CD8-positive, alpha-beta memory T cell (primary cell): ENCODE measurements at regions not wholly inside any gene's neighbourhood (a gene's known extent, or its start where the extent isn't known, plus 50 kb on each side); places are given as distances from the start of the nearest gene placed in this dataset.

ENCODE experiments used
- CTCF ChIA-PET: fragments of 350-600 bp; sonication (Branson Sonifier 250); formaldehyde crosslinking; loops from one replicate; lab custom pipeline; 2021; ENCODE audit warnings: antibody characterized with exemption; lab: Charles Lee
- POLR2A ChIA-PET: fragments of 350-600 bp; sonication (Branson Sonifier 250); formaldehyde crosslinking; loops from one replicate; lab custom pipeline; 2021; ENCODE audit warnings: antibody characterized with exemption; lab: Charles Lee
- DNase-seq, 5 donors: peaks; one replicate each; pipeline versions ENCODE4 v3.0.0 to v3.0.0-alpha.2; 2020 to 2022; ENCODE audit warnings: mixed read lengths in 1 of 5
- H3K27ac ChIP-seq: one replicate; pipeline ENCODE4 v1.7.0; 2013; ENCODE audit warnings: low read depth, mild to moderate bottlenecking, low read length, moderate library complexity
- H3K27me3 ChIP-seq: 2 replicates; pipeline ENCODE4 v1.7.0; 2013; ENCODE audit warnings: low read length, mild to moderate bottlenecking; ENCODE audit not compliant: insufficient read depth, poor library complexity, severe bottlenecking
- H3K36me3 ChIP-seq: 2 replicates; pipeline ENCODE4 v1.7.0; 2013; ENCODE audit warnings: mild to moderate bottlenecking, low read length, moderate library complexity; ENCODE audit not compliant: insufficient read depth
- H3K4me1 ChIP-seq: 2 replicates; pipeline ENCODE4 v1.7.0; 2013; ENCODE audit warnings: mild to moderate bottlenecking, low read length, moderate library complexity; ENCODE audit not compliant: insufficient read depth
- H3K4me3 ChIP-seq: 2 replicates; pipeline ENCODE4 v1.7.0; 2013; ENCODE audit warnings: mild to moderate bottlenecking, low read length
- H3K9me3 ChIP-seq: 2 replicates; pipeline ENCODE4 v1.7.0; 2013; ENCODE audit warnings: mild to moderate bottlenecking, low read length
- H3K27ac Mint-ChIP-seq, 8 donors: one replicate each; pipeline ENCODE4 v1.8.0; 2020 to 2021; ENCODE audit warnings: mixed read lengths in 8 of 8, mild to moderate bottlenecking in 6 of 8, inconsistent platforms in 3 of 8, moderate library complexity in 3 of 8
- H3K27me3 Mint-ChIP-seq, 2 donors: one replicate each; pipeline ENCODE4 v1.8.0; 2020 to 2021; ENCODE audit warnings: mixed read lengths in 2 of 2, mild to moderate bottlenecking in 1 of 2, moderate library complexity in 1 of 2
- H3K36me3 Mint-ChIP-seq, 3 donors: one replicate each; pipeline ENCODE4 v1.8.0; 2020 to 2021; ENCODE audit warnings: mixed read lengths in 3 of 3, inconsistent platforms in 1 of 3, mild to moderate bottlenecking in 1 of 3
- H3K4me1 Mint-ChIP-seq, 3 donors: one replicate each; pipeline ENCODE4 v1.8.0; 2020 to 2021; ENCODE audit warnings: mixed read lengths in 3 of 3, inconsistent platforms in 1 of 3, mild to moderate bottlenecking in 1 of 3
- H3K4me3 Mint-ChIP-seq, 7 donors: one replicate each; pipeline ENCODE4 v1.8.0; 2020 to 2021; ENCODE audit warnings: mixed read lengths in 7 of 7, mild to moderate bottlenecking in 6 of 7, moderate library complexity in 4 of 7, inconsistent platforms in 2 of 7
- H3K9me3 Mint-ChIP-seq, 5 donors: one replicate each; pipeline ENCODE4 v1.8.0; 2020 to 2022; ENCODE audit warnings: mixed read lengths in 5 of 5, mild to moderate bottlenecking in 3 of 5, moderate library complexity in 2 of 5, inconsistent platforms in 1 of 5

DNA sequence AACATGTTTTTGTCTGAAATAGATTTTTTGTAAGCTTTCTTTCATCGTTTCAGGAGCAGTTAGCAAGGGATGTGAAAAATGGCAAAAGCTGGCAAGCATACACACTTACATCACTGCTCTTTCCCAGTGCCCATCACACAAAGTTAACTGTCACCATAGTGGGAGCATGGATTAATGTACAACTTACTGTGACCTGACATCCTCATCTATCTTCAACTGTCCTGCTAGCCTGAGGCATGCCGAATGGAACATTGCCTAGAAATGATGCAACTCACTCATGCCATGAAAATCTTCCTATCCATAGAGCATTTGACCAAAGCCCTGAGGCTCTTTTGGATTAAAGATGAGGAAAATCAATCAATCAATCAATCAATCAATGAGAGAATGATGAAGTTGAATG, 491.7 kb upstream of the SLC10A2 start:
- Mint-ChIP-seq H3K4me3 (no peak overlapping the region), H3K36me3 (no peaks in the 10 kb centered on the region), H3K27ac (no peak overlapping the region), H3K27me3 (no peaks in the 10 kb centered on the region), H3K9me3 (peaks cover 4 to 15% (median 7%) of the 10 kb centered on the region in 5 donors), H3K4me1 (no peaks in the 10 kb centered on the region)
- Histone ChIP-seq H3K36me3 (no peaks in the 10 kb centered on the region), H3K27ac (no peak overlapping the region), H3K9me3 (no peaks in the 10 kb centered on the region), H3K4me1 (no peaks in the 10 kb centered on the region), H3K27me3 (no peaks in the 10 kb centered on the region), H3K4me3 (no peak overlapping the region)
- POLR2A ChIA-PET: no interaction called here
- CTCF ChIA-PET: no interaction called here
- DNase-seq: no peak

DNA sequence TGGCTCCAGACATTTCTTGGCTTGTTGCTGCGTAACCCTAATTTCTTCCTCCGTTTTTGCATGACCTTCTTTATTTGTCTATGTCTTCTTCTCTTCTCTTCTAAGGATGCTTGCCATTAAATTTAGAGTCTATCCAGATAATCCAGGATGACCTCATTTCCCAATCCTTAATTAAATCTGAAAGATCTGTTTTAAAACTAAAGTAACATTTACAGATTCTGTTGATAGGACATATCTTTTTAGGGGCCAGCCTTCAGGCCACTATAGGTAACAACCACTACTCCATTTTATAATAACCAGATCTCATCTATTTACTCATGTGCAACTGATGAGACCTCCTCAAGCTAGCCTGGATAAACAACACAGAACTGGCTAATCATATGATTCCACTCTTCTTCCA, 490.5 kb upstream of the SLC10A2 start:
- H3K4me3 ChIP-seq: no peak overlapping the region
- ChIA-PET POLR2A (no interaction called here), CTCF (no interaction called here)
- no peaks in the 10 kb centered on the region for H3K27me3 Mint-ChIP-seq
- no peaks in the 10 kb centered on the region for H3K36me3 ChIP-seq
- no peaks in the 10 kb centered on the region for H3K36me3 Mint-ChIP-seq
- no peak overlapping the region for H3K27ac Mint-ChIP-seq
- no peak for DNase-seq
- H3K27ac ChIP-seq: no peak overlapping the region
- H3K9me3 Mint-ChIP-seq: peaks cover 6 to 15% (median 9%) of the 10 kb centered on the region in 5 donors
- no peaks in the 10 kb centered on the region for H3K9me3 ChIP-seq
- H3K4me1 ChIP-seq: no peaks in the 10 kb centered on the region
- no peaks in the 10 kb centered on the region for H3K27me3 ChIP-seq
- no peaks in the 10 kb centered on the region for H3K4me1 Mint-ChIP-seq
- H3K4me3 Mint-ChIP-seq: no peak overlapping the region

DNA sequence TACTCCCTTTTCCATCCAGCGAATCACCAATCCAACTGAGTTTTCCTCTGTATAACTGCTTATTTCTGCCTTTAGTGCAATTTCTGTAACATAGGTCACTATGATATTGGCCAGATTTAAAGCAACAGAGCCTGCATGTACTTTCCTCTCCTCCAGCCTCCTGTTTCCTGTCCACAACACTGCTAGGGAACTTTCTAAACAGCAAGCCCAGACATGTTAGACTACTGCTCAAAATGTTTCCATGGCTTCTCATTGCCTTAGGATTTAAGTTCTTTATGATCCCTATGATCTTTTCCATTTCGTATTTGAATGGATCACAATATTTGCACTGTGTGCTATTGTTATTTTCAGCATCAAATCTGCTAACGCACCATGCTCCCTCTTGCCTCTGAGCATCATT, 481.7 kb upstream of the SLC10A2 start:
- CTCF ChIA-PET: no interaction called here

DNA sequence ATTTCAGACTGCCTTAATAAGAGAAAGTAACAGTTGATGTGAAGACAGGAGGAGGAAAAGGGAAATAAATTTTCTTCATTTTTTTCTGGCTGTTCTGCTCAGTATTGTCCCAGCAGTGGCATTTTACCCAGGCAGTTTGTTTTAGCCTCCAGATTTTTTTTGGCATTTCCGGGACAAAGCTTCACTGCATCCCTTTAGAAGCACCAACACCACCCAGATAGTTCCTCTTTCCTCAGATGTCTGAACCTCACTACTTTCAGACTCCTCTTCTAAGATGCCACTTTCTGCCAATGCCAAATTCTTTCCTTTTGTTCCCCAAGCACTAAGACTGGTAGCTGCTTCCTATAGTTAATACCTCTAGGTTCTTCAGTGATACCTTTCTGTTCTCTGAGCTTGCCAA, 480.1 kb upstream of the SLC10A2 start:
- CTCF ChIA-PET: no interaction called here
- H3K36me3 ChIP-seq: no peaks in the 10 kb centered on the region
- DNase-seq: no peak
- H3K4me1 ChIP-seq: no peaks in the 10 kb centered on the region
- POLR2A ChIA-PET: no interaction called here
- H3K27me3 Mint-ChIP-seq: no peaks in the 10 kb centered on the region
- no peaks in the 10 kb centered on the region for H3K27me3 ChIP-seq
- no peaks in the 10 kb centered on the region for H3K9me3 ChIP-seq
- no peaks in the 10 kb centered on the region for H3K36me3 Mint-ChIP-seq
- H3K4me3 ChIP-seq: no peak overlapping the region
- H3K27ac Mint-ChIP-seq: no peak overlapping the region
- no peak overlapping the region for H3K4me3 Mint-ChIP-seq
- no peak overlapping the region for H3K27ac ChIP-seq
- no peaks in the 10 kb centered on the region for H3K4me1 Mint-ChIP-seq
- H3K9me3 Mint-ChIP-seq: peaks cover 13 to 48% (median 22%) of the 10 kb centered on the region in 5 donors

More for the DNA sequence above, 481.7 kb upstream of the SLC10A2 start:
- DNase-seq: no peak
- POLR2A ChIA-PET: no interaction called here
- Mint-ChIP-seq H3K4me3 (no peak overlapping the region), H3K4me1 (no peaks in the 10 kb centered on the region), H3K36me3 (no peaks in the 10 kb centered on the region), H3K27me3 (no peaks in the 10 kb centered on the region), H3K9me3 (peaks cover 12 to 36% (median 20%) of the 10 kb centered on the region in 5 donors), H3K27ac (no peak overlapping the region)
- Histone ChIP-seq H3K4me1 (no peaks in the 10 kb centered on the region), H3K9me3 (no peaks in the 10 kb centered on the region), H3K36me3 (no peaks in the 10 kb centered on the region), H3K27ac (no peak overlapping the region), H3K4me3 (no peak overlapping the region), H3K27me3 (no peaks in the 10 kb centered on the region)

DNA sequence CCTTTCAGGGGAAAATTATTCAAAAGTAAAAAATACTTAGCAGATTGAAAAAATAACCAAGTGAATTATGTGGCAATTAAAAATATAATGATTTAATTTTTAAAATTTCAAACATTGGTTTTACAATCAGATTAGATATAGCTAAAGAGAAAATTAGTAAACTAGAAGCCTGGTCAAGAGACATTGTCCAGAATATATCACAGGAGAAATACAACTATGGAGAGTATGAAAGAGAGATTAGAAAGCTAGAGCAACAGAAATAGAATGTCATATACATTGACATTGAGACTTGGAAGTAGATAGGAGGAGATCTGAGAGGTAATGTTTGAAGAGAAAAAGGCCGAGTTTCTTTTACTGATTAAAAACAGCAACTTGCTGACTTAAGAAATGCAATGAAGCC, 476.4 kb upstream of the SLC10A2 start:
- Mint-ChIP-seq H3K27ac (no peak overlapping the region), H3K27me3 (no peaks in the 10 kb centered on the region), H3K36me3 (no peaks in the 10 kb centered on the region), H3K4me1 (no peaks in the 10 kb centered on the region), H3K9me3 (peaks cover 10 to 43% (median 20%) of the 10 kb centered on the region in 5 donors), H3K4me3 (no peak overlapping the region)
- H3K36me3 ChIP-seq: no peaks in the 10 kb centered on the region
- no peak overlapping the region for H3K27ac ChIP-seq
- ChIA-PET POLR2A (no interaction called here), CTCF (no interaction called here)
- no peaks in the 10 kb centered on the region for H3K27me3 ChIP-seq
- no peaks in the 10 kb centered on the region for H3K4me1 ChIP-seq
- H3K4me3 ChIP-seq: no peak overlapping the region
- DNase-seq: no peak
- no peaks in the 10 kb centered on the region for H3K9me3 ChIP-seq

DNA sequence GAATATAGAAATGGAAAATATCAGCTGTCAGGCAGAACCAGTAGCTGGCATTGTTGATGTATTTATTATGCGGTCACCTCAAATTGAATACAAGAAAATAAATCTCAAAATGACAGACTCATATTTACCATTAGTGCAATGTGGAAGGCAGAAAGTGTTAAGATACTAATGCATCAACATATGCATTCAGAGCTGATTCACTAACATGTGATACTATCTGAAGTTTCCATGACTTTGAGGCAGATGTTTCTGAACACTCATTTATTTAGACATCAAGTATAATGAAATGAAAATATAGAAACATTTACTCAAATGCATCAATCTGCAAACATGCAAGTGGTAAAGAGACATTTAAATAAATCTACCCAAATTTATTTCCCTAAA, 474.2 kb upstream of the SLC10A2 start:
- H3K27ac ChIP-seq: no peak overlapping the region
- DNase-seq: no peak
- Mint-ChIP-seq H3K4me1 (no peaks in the 10 kb centered on the region), H3K27me3 (no peaks in the 10 kb centered on the region), H3K4me3 (no peak overlapping the region), H3K9me3 (peaks cover 8 to 44% (median 15%) of the 10 kb centered on the region in 5 donors), H3K36me3 (no peaks in the 10 kb centered on the region), H3K27ac (no peak overlapping the region)
- H3K4me1 ChIP-seq: no peaks in the 10 kb centered on the region
- no peaks in the 10 kb centered on the region for H3K27me3 ChIP-seq
- ChIA-PET POLR2A (no interaction called here), CTCF (no interaction called here)
- H3K36me3 ChIP-seq: no peaks in the 10 kb centered on the region
- no peaks in the 10 kb centered on the region for H3K9me3 ChIP-seq
- no peak overlapping the region for H3K4me3 ChIP-seq

DNA sequence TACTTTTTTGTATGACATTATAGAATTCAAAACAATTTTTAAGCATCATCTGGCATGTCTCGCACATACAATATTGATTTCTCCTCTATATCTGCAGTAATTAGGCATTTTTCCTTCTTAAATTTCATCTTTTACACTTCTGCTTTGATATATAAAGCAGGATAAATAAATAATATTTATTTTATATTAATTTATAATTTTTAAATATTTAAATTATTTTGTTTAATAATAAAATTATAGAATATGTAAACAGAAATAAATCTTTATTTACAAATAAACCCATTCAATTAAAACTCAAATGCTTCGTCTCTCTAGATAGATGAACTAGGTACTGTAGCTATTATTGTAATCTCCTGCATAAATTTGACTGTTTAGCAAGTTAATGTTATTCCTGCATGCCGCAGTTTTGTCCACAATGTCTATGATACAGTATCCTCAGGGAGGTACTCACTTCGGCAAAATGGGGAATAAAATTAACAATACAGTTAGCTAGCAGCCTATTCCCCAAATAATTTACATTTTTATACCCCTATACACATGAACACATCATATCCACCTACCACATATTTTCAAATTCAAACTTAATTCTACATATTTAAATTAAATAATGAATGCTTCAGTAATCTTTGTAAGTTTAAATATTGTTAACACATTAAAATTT, 473.6 kb upstream of the SLC10A2 start:
- H3K4me3 Mint-ChIP-seq: no peak overlapping the region
- no peaks in the 10 kb centered on the region for H3K36me3 ChIP-seq
- H3K4me3 ChIP-seq: no peak overlapping the region
- H3K9me3 Mint-ChIP-seq: peaks cover 7 to 45% (median 15%) of the 10 kb centered on the region in 5 donors
- DNase-seq: no peak
- ChIA-PET CTCF (no interaction called here), POLR2A (no interaction called here)
- H3K36me3 Mint-ChIP-seq: no peaks in the 10 kb centered on the region
- H3K9me3 ChIP-seq: no peaks in the 10 kb centered on the region
- no peaks in the 10 kb centered on the region for H3K27me3 Mint-ChIP-seq
- H3K4me1 ChIP-seq: no peaks in the 10 kb centered on the region
- H3K4me1 Mint-ChIP-seq: no peaks in the 10 kb centered on the region
- H3K27ac ChIP-seq: no peak overlapping the region
- H3K27me3 ChIP-seq: no peaks in the 10 kb centered on the region
- H3K27ac Mint-ChIP-seq: no peak overlapping the region

DNA sequence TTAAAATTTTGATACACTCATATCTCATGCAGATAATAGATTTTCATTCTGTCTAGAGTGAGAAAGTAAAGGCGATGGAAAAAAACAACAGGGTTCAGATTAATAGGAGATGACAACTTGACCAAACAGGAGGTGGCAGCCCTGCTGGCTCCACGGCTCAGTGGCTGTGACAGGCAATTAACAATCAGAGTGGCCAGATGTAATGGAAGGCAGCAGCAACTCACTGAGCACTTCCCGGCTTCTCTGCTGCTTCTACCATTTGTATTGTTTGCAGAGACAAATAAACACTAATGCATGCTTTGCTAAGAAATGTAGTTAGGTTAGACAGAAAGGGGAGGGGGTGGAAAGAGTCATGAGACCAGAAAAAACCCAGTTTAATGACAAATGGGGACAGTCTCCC, 473.0 kb upstream of the SLC10A2 start:
- no peaks in the 10 kb centered on the region for H3K36me3 Mint-ChIP-seq
- H3K9me3 ChIP-seq: no peaks in the 10 kb centered on the region
- H3K36me3 ChIP-seq: no peaks in the 10 kb centered on the region
- CTCF ChIA-PET: no interaction called here
- no peak overlapping the region for H3K4me3 ChIP-seq
- no peak overlapping the region for H3K4me3 Mint-ChIP-seq
- no peak overlapping the region for H3K27ac ChIP-seq
- H3K4me1 Mint-ChIP-seq: no peaks in the 10 kb centered on the region
- H3K27ac Mint-ChIP-seq: no peak overlapping the region
- DNase-seq: no peak
- POLR2A ChIA-PET: no interaction called here
- no peaks in the 10 kb centered on the region for H3K27me3 ChIP-seq
- no peaks in the 10 kb centered on the region for H3K27me3 Mint-ChIP-seq
- no peaks in the 10 kb centered on the region for H3K4me1 ChIP-seq
- H3K9me3 Mint-ChIP-seq: peaks cover 8 to 40% (median 15%) of the 10 kb centered on the region in 5 donors
